Karpas-422 (cell line): ENCODE measurements at regions not wholly inside any gene's neighbourhood (a gene's known extent, or its start where the extent isn't known, plus 50 kb on each side); places are given as distances from the start of the nearest gene placed in this dataset.

Experiments used
- DNase-seq: peaks from one replicate; pipeline ENCODE4 v3.0.0-alpha.2; 2015
- H2AFZ ChIP-seq: fragments of 200-600 bp; sonication (generic); 2 replicates; pipeline ENCODE4 v1.6.1; 2014; ENCODE audit warnings: antibody characterized with exemption, low read length, mixed read lengths
- H3K27ac ChIP-seq: fragments of 200-600 bp; sonication (generic); 2 replicates; pipeline ENCODE4 v1.5.1; 2014; ENCODE audit warnings: mild to moderate bottlenecking, low read length, moderate library complexity
- H3K27me3 ChIP-seq: fragments of 200-600 bp; sonication (generic); 2 replicates; pipeline ENCODE4 v1.6.1; 2014; ENCODE audit warnings: low read length, mixed read lengths
- H3K36me3 ChIP-seq: fragments of 200-600 bp; sonication (generic); 2 replicates; pipeline ENCODE4 v1.6.1; 2014; ENCODE audit warnings: low read length, mixed read lengths; ENCODE audit not compliant: insufficient read depth
- H3K4me1 ChIP-seq: fragments of 200-600 bp; sonication (generic); 2 replicates; pipeline ENCODE4 v1.6.1; 2014; ENCODE audit warnings: mild to moderate bottlenecking, low read length, mixed read lengths
- H3K4me2 ChIP-seq: fragments of 200-600 bp; sonication (generic); 2 replicates; pipeline ENCODE4 v1.6.1; 2014; ENCODE audit warnings: low read length, low read depth, mild to moderate bottlenecking; ENCODE audit not compliant: poor library complexity, severe bottlenecking
- H3K4me3 ChIP-seq: fragments of 200-600 bp; sonication (generic); 2 replicates; pipeline ENCODE4 v1.5.1; 2014; ENCODE audit warnings: mild to moderate bottlenecking, antibody characterized with exemption, low read length, mixed read lengths
- H3K79me2 ChIP-seq: fragments of 200-600 bp; sonication (generic); 2 replicates; pipeline ENCODE4 v1.6.1; 2014; ENCODE audit warnings: mild to moderate bottlenecking, low read length, mixed read lengths
- H3K9ac ChIP-seq: fragments of 200-600 bp; sonication (generic); 2 replicates; pipeline ENCODE4 v1.6.0; 2014; ENCODE audit warnings: low read length
- H3K9me2 ChIP-seq: fragments of 200-600 bp; sonication (generic), shearing (Covaris generic); replicated peaks from 2 replicates; pipeline ENCODE4 v1.6.0; 2014; ENCODE audit warnings: mild to moderate bottlenecking, low read length, moderate library complexity; ENCODE audit not compliant: insufficient read depth
- H3K9me3 ChIP-seq: fragments of 300-700, 200-600 bp; sonication (generic); 2 replicates; pipeline ENCODE4 v1.6.1; 2014; ENCODE audit warnings: low read length, mixed read lengths
- H4K20me1 ChIP-seq: fragments of 200-600 bp; sonication (generic); 2 replicates; pipeline ENCODE4 v1.6.1; 2014; ENCODE audit warnings: mild to moderate bottlenecking, antibody characterized with exemption, low read length, low read depth; ENCODE audit not compliant: insufficient read depth

- no peaks in the 10 kb centered on the region for H3K9me3 ChIP-seq
- no peak overlapping the region for H3K9ac ChIP-seq
- no peaks in the 10 kb centered on the region for H3K79me2 ChIP-seq
- H3K36me3 ChIP-seq, result no peaks in the 10 kb centered on the region
- no peaks in the 10 kb centered on the region for H3K4me1 ChIP-seq
- H3K9me2 ChIP-seq, result no peaks in the 10 kb centered on the region
- no peak overlapping the region for H3K4me3 ChIP-seq
- no peaks in the 10 kb centered on the region for H4K20me1 ChIP-seq
- no peak overlapping the region for H3K27ac ChIP-seq
- H3K27me3 ChIP-seq, result no peaks in the 10 kb centered on the region
- no peak overlapping the region for H2AFZ ChIP-seq
- DNase-seq, result no peak
- H3K4me2 ChIP-seq, result no peak overlapping the region
Measured at GRCh38 chr2:120916446-120916845, 180.8 kb downstream of the GLI2 start.

GRCh38 chr2:120917886-120918285 lies 182.2 kb downstream of the GLI2 start:
- Histone ChIP-seq H3K9me2 (no peaks in the 10 kb centered on the region), H2AFZ (no peak overlapping the region), H3K9me3 (no peaks in the 10 kb centered on the region), H3K4me3 (no peak overlapping the region), H3K27ac (no peak overlapping the region), H3K9ac (no peak overlapping the region), H3K36me3 (no peaks in the 10 kb centered on the region), H3K4me1 (no peaks in the 10 kb centered on the region), H3K27me3 (no peaks in the 10 kb centered on the region), H3K79me2 (no peaks in the 10 kb centered on the region), H3K4me2 (no peak overlapping the region), H4K20me1 (no peaks in the 10 kb centered on the region)
- DNase-seq, result no peak

- no peaks in the 10 kb centered on the region for H4K20me1 ChIP-seq
- no peak overlapping the region for H2AFZ ChIP-seq
Measured at GRCh38 chr2:120919216-120919615, 183.5 kb downstream of the GLI2 start.

GRCh38 chr2:120919771-120920453 lies 184.2 kb downstream of the GLI2 start:
- Histone ChIP-seq H3K4me2 (no peak overlapping the region), H4K20me1 (no peaks in the 10 kb centered on the region), H3K4me3 (no peak overlapping the region), H3K9me2 (no peaks in the 10 kb centered on the region), H2AFZ (no peak overlapping the region), H3K79me2 (no peaks in the 10 kb centered on the region), H3K27me3 (no peaks in the 10 kb centered on the region), H3K4me1 (no peaks in the 10 kb centered on the region), H3K9ac (no peak overlapping the region), H3K27ac (no peak overlapping the region), H3K9me3 (no peaks in the 10 kb centered on the region), H3K36me3 (no peaks in the 10 kb centered on the region)
- DNase-seq, result no peak

More at GRCh38 chr2:120919216-120919615, 183.5 kb downstream of the GLI2 start:
- Histone ChIP-seq H3K79me2 (no peaks in the 10 kb centered on the region), H3K9ac (no peak overlapping the region), H3K27ac (no peak overlapping the region), H3K9me2 (no peaks in the 10 kb centered on the region), H3K4me3 (no peak overlapping the region), H3K4me2 (no peak overlapping the region), H3K9me3 (no peaks in the 10 kb centered on the region), H3K27me3 (no peaks in the 10 kb centered on the region), H3K4me1 (no peaks in the 10 kb centered on the region), H3K36me3 (no peaks in the 10 kb centered on the region)
- DNase-seq, result no peak

- Histone ChIP-seq H3K27ac (no peak overlapping the region), H3K36me3 (no peaks in the 10 kb centered on the region), H3K9me3 (no peaks in the 10 kb centered on the region), H3K9ac (no peak overlapping the region), H3K9me2 (no peaks in the 10 kb centered on the region), H2AFZ (no peak overlapping the region), H3K4me3 (no peak overlapping the region), H3K79me2 (no peaks in the 10 kb centered on the region), H3K4me2 (no peak overlapping the region), H3K4me1 (no peaks in the 10 kb centered on the region), H3K27me3 (no peaks in the 10 kb centered on the region), H4K20me1 (no peaks in the 10 kb centered on the region)
- no peak for DNase-seq
Measured at GRCh38 chr2:120920454-120921148, 184.9 kb downstream of the GLI2 start.

GRCh38 chr2:120921457-120921856 lies 185.8 kb downstream of the GLI2 start:
- Histone ChIP-seq H3K27ac (no peak overlapping the region), H3K4me1 (no peaks in the 10 kb centered on the region), H3K27me3 (no peaks in the 10 kb centered on the region), H3K4me3 (no peak overlapping the region), H3K9me2 (no peaks in the 10 kb centered on the region), H4K20me1 (no peaks in the 10 kb centered on the region), H3K79me2 (no peaks in the 10 kb centered on the region), H3K9me3 (no peaks in the 10 kb centered on the region), H3K36me3 (no peaks in the 10 kb centered on the region), H2AFZ (no peak overlapping the region), H3K4me2 (no peak overlapping the region), H3K9ac (no peak overlapping the region)
- no peak for DNase-seq

- Histone ChIP-seq H3K4me1 (no peaks in the 10 kb centered on the region), H3K79me2 (no peaks in the 10 kb centered on the region), H3K4me2 (no peak overlapping the region), H3K36me3 (no peaks in the 10 kb centered on the region), H3K27me3 (no peaks in the 10 kb centered on the region), H2AFZ (no peak overlapping the region), H3K27ac (no peak overlapping the region), H3K9me3 (no peaks in the 10 kb centered on the region), H3K4me3 (no peak overlapping the region), H4K20me1 (no peaks in the 10 kb centered on the region), H3K9me2 (no peaks in the 10 kb centered on the region), H3K9ac (no peak overlapping the region)
- DNase-seq, result no peak
Measured at GRCh38 chr2:120922571-120923332, 187.1 kb downstream of the GLI2 start.

GRCh38 chr2:120923426-120923825 lies 187.8 kb downstream of the GLI2 start:
- no peaks in the 10 kb centered on the region for H3K36me3 ChIP-seq
- no peaks in the 10 kb centered on the region for H3K79me2 ChIP-seq
- no peak overlapping the region for H3K9ac ChIP-seq
- H3K9me3 ChIP-seq, result no peaks in the 10 kb centered on the region
- H3K4me2 ChIP-seq, result no peak overlapping the region
- DNase-seq, result no peak
- H4K20me1 ChIP-seq, result no peaks in the 10 kb centered on the region
- no peaks in the 10 kb centered on the region for H3K4me1 ChIP-seq
- no peak overlapping the region for H3K27ac ChIP-seq
- no peak overlapping the region for H2AFZ ChIP-seq
- H3K9me2 ChIP-seq, result no peaks in the 10 kb centered on the region
- H3K27me3 ChIP-seq, result no peaks in the 10 kb centered on the region
- no peak overlapping the region for H3K4me3 ChIP-seq
